ENCODE measurements at regions not wholly inside any gene's neighbourhood (a gene's known extent, or its start where the extent isn't known, plus 50 kb on each side); places are given as distances from the start of the nearest gene placed in this dataset.
"Not testable (repeated sequence)": the region's sequence is repeated elsewhere in the genome, so short reads cannot be mapped to it uniquely, and the experiment has no call there.

- no peak for DNase-seq (ENCODE audit: insufficient read length, low spot score)
- no peak for FAIRE-seq
Measured at GRCh38 chr18:22789052-22789451, 144.1 kb upstream of the RBBP8 start.

GRCh38 chr18:22789600-22789999 is 143.5 kb upstream of the RBBP8 start:
- DNase-seq (ENCODE audit: insufficient read length, low spot score) (no peak), FAIRE-seq (no peak)

- DNase-seq (ENCODE audit: insufficient read length, low spot score) (no peak), FAIRE-seq (no peak)
Measured at GRCh38 chr18:22790545-22791309, 142.4 kb upstream of the RBBP8 start.

GRCh38 chr18:22791310-22791610 is 141.9 kb upstream of the RBBP8 start:
- no peak for FAIRE-seq
- DNase-seq (ENCODE audit: insufficient read length, low spot score): no peak

GRCh38 chr18:22796113-22796512 is 137.0 kb upstream of the RBBP8 start:
- FAIRE-seq (no peak), DNase-seq (ENCODE audit: insufficient read length, low spot score) (no peak)

DNA sequence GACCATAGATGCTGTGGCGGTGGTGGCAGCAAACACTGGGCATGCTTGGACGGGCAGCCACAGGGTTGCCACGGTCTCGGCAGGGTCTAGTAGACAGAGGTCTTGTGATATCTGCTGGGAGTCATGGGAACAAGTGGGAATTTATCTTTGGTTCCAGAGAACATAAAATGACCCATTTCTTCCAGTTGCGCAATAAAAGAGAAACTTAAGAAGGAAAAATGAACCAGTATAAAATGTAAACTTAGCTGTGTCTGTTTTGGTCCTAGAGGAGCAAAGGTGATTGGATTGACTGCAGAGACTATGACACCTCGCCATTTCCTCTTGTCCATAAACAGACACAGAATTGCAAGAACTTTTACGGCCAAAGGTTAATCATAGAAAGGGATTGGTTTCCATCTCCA is 132.6 kb upstream of the RBBP8 start:
- no peak for FAIRE-seq
- no peak for DNase-seq (ENCODE audit: insufficient read length, low spot score)

- FAIRE-seq (no peak), DNase-seq (ENCODE audit: insufficient read length, low spot score) (peak; percentile 18)
Measured at GRCh38 chr18:22813648-22814328, 119.3 kb upstream of the RBBP8 start.

- FAIRE-seq (no peak), DNase-seq (ENCODE audit: insufficient read length, low spot score) (no peak)
Measured at GRCh38 chr18:22814329-22814703, 118.8 kb upstream of the RBBP8 start.

DNA sequence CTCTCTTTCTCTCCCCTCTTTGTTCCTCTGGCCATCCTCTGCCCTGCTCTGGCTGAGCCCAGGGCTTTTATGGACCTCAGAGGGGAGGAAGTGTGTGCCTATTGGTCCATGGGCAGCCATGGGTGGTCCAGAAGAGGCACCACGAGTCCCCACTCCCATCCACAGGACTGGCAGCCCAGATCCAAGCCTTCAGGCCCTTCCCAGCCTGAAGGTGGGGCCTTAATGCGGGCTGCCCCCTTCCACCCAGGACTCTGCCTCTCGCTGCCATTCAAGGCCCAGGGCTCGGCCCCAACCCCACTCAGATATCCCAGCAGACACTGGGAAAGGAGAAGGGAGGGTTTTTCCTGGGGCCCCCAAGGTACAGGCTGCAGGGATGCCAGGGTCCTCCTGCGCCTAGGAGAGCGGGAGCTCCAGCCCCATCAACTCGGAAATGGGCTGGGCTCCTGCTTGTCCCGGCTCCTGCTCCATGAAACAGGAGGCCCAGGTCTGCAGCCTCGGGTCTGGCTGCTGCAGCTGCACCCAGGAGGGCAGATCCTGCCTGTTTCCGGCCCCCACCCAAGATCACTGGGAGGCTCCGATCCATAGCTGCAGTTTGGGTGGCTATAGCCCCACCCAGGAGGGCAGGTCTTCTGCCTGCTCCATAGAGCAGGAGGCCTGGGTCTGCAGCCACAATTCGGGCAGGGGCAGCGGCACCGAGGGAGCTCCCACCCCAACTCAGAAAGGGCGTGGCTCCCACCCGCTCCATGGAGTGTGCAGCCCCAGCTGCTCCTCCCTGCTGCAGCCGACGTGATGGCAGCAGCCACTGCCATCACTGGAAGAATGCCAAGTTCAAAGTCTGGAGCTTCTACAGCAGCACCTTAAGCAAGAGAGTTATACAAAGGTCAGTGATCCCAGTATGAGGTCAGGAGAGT is 116.6 kb upstream of the RBBP8 start:
- FAIRE-seq: no peak
- DNase-seq (ENCODE audit: insufficient read length, low spot score): no peak

- FAIRE-seq (no peak), DNase-seq (ENCODE audit: insufficient read length, low spot score) (no peak)
Measured at GRCh38 chr18:22817844-22818243, 115.3 kb upstream of the RBBP8 start.

GRCh38 chr18:22822024-22822423 is 111.1 kb upstream of the RBBP8 start:
- DNase-seq (ENCODE audit: insufficient read length, low spot score) (no peak), FAIRE-seq (no peak)

DNA sequence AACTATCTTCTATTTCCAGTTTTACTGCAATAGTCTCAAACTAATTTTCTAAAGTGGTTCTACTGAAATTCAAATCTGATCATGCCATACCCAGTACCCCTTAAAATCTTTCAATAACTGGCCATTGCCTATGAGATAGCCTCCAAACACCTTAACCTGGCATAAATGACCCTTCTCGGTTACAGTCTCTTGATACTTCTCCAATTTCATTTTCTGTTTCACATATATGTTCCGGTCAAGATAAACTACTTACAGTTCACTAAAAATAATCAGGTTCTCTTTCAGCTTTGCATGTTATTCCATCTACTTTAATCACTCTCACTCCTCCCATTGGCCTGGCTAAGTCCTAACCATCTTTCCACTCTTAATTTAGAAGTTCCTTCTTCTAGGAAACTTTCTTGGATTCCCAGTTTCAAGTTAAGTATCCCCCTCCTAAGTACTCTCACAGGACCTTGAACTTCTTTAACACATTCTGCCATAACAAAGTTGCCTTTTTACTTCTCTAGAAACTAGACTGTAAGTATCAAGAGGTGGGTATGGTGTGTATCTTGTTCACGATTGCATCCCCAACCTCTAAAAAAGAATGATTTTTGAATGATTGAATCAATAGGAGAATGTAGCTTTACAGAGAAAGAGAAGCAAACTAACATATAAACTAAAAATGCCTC is 110.2 kb upstream of the RBBP8 start:
- FAIRE-seq: no peak
- no peak for DNase-seq (ENCODE audit: insufficient read length, low spot score)

- no peak for FAIRE-seq
Measured at GRCh38 chr18:22826726-22827125, 106.4 kb upstream of the RBBP8 start.

GRCh38 chr18:22827216-22827615 is 105.9 kb upstream of the RBBP8 start:
- no peak for FAIRE-seq
- no peak for DNase-seq (ENCODE audit: insufficient read length, low spot score)

More at GRCh38 chr18:22826726-22827125, 106.4 kb upstream of the RBBP8 start:
- no peak for DNase-seq (ENCODE audit: insufficient read length, low spot score)

- no peak for FAIRE-seq
Measured at GRCh38 chr18:22827741-22828140, 105.4 kb upstream of the RBBP8 start.

DNA sequence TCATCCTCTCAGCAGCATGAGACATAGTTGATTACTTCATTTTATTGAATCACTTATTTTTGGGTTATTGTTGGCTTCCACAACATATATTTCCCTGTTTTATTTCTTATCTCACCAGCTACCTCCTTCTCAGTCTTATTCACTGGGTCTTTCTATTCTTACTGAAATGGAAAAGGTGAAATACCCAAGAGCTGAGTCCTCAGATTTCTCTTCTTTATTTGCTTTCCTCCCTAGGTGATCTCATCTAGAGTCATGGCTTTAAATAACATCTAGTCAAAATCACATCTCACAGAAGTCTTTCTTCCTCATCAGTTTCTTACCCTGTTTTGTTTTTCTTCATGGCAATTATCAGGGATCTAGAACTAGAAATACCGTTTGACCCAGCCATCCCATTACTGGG is 105.0 kb upstream of the RBBP8 start:
- FAIRE-seq (no peak), DNase-seq (ENCODE audit: insufficient read length, low spot score) (no peak)

More at GRCh38 chr18:22827741-22828140, 105.4 kb upstream of the RBBP8 start:
- DNase-seq (ENCODE audit: insufficient read length, low spot score): no peak

GRCh38 chr18:22828583-22828982 is 104.5 kb upstream of the RBBP8 start:
- FAIRE-seq; DNase-seq (ENCODE audit: insufficient read length, low spot score): not testable (repeated sequence)

- DNase-seq (ENCODE audit: insufficient read length, low spot score): no peak
- FAIRE-seq: no peak
Measured at GRCh38 chr18:22829781-22830180, 103.3 kb upstream of the RBBP8 start.

- no peak for FAIRE-seq
- DNase-seq (ENCODE audit: insufficient read length, low spot score): no peak
Measured at GRCh38 chr18:22830511-22830910, 102.6 kb upstream of the RBBP8 start.

GRCh38 chr18:22831441-22831904 is 101.7 kb upstream of the RBBP8 start:
- FAIRE-seq (no peak), DNase-seq (ENCODE audit: insufficient read length, low spot score) (no peak)

DNA sequence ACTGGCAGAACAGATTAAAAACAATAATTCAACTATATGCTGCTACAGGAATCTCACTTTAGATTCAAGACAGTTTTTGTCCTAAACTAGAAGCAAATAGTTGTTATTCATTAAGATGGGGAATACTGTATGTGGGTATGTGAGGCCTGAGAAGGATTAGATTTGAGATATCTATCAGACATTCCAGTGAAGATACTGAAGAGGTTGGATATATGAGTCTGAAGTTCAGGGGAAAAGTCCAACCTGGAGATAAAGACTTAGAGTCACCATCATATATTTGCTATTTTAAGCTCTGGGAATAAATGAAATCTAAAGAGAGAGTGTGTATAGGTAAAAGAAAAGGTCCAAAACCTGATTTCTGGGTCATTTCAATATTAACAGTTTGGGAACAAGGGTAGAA is 96.2 kb upstream of the RBBP8 start:
- DNase-seq (ENCODE audit: insufficient read length, low spot score): no peak
- FAIRE-seq: no peak

All from HTR-8/SVneo (cell line).